ENCODE measurements at regions not wholly inside any gene's neighbourhood (a gene's known extent, or its start where the extent isn't known, plus 50 kb on each side); places are given as distances from the start of the nearest gene placed in this dataset.

- TF ChIP-seq, protein P1, sequence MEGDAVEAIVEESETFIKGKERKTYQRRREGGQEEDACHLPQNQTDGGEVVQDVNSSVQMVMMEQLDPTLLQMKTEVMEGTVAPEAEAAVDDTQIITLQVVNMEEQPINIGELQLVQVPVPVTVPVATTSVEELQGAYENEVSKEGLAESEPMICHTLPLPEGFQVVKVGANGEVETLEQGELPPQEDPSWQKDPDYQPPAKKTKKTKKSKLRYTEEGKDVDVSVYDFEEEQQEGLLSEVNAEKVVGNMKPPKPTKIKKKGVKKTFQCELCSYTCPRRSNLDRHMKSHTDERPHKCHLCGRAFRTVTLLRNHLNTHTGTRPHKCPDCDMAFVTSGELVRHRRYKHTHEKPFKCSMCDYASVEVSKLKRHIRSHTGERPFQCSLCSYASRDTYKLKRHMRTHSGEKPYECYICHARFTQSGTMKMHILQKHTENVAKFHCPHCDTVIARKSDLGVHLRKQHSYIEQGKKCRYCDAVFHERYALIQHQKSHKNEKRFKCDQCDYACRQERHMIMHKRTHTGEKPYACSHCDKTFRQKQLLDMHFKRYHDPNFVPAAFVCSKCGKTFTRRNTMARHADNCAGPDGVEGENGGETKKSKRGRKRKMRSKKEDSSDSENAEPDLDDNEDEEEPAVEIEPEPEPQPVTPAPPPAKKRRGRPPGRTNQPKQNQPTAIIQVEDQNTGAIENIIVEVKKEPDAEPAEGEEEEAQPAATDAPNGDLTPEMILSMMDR (IDR thresholded peaks at IDR 0.05) = no peak
- no peak for TF ChIP-seq POLR2A (IDR thresholded peaks at IDR 0.05)
Measured at GRCh38 chr20:17843246-17844132, 125.1 kb downstream of the SNX5 start.

All from uterus (tissue), 2 donors.